HG03066 (cell line): ENCODE measurements at regions not wholly inside any gene's neighbourhood (a gene's known extent, or its start where the extent isn't known, plus 50 kb on each side); places are given as distances from the start of the nearest gene placed in this dataset.

Experiments used
- ATAC-seq: cut with Tn5 transposase; IDR thresholded peaks from one replicate; pipeline ENCODE4 v1.9.1; 2021; ENCODE audit warnings: low read depth; ENCODE audit not compliant: unreplicated experiment

DNA sequence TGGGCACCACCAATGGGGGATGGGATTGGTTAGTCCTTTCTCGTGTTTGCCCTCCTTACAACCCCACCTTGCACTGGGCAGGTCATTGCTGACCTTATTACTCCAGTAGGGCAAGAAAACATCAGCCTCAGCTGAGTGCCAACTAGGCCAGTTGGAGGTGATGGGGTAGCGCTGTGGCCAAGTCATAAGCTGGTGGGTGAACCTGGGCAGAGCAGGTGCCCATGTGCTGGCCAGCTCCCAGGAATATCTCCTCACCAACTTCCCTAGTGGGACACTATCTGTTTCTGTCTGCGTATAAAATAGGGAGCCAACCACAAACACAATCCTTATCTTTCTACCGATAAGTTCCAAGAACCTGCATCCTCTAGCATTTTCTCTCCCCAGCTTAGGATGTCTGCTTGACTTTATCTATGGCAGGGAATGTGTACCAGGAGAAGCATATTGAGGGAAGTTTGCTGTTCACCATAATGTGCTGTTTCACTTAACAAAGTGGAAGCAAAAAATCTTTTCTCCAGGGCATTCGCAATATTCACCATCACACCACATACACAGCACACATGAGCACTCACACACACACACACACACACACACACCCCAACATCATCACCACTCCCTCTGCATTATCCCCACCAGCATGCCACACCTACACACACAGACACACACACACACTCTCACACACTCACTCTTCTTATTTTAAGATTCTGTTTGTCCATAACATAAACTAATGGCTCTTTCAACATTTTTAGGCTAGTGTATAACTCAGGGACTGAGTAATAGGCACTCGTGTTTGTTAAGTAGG, 390.0 kb downstream of the ENC1 start:
- ATAC-seq: no peak

DNA sequence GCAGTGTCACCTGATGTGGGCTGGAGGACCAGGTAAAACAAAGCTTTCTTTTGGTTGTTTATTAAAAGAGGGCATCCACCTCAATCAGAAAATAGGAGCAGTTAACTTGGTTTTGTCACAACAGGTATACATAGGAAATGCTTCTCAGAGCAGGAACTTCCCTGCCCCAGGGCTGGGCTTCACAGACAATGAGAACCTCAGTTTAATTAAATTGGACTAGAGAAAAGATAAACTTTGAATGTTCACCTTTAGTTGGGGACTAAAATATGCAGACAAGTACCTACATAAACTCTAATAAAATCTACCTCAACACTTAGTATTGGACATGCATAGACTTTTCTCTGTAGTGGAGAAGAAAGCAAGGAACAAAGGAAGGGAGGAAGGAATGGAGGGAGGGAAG, 392.0 kb downstream of the ENC1 start:
- no peak for ATAC-seq

DNA sequence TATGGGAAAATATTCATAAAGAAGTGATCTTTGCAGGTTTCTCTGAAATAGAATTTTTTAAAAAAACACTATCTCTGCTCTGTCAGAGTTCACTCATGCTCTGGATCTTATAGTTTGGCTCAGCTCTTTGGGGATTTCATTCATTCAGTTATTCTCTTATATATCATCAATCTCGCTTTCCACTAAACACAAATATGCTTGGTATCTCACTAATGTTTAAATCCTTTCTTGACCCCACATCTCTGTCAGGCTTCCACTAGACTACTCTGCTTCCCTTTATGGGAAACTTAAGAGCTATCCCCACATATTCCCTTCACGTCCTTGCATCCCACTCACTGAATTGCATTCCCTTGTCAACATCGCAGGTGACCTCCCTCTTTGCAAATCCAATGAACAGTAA, 396.1 kb downstream of the ENC1 start:
- no peak for ATAC-seq

DNA sequence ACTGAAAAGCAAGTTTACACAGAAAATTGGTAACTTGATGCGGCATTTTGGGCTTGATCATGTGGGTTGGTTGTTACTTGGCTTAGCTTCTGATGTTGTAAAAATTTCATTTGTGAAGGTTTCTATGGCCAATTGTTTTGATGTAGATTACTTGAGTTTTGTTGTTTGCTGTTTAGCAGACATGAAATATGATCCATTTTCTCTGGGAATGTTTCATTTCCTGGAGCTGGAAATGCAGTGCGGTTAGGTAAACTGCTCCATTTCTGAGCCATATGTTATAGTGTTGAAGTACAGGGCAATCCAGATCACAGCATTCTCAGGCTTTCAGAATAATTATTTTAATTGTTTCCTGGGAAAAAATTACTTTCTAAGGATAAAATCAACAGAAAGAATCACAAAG, 396.9 kb downstream of the ENC1 start:
- ATAC-seq: no peak

DNA sequence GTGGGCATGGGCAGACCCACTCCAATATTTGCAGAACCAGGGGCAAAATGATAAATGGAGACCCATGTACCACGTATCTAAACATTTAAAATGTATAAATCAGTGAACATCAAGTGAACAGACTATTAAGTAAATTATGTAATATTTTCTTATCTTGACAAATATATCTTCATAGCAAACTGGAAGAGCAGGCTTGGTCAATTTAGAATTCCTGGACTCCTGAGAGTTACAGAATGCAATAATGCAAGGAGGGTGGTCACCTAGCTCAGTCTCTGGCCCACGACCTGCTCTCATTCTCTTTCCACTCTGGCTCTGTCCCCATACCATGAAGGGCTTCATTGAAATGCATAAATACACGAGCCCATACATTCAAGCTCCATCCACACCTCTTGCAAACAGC, 398.0 kb downstream of the ENC1 start:
- no peak for ATAC-seq

DNA sequence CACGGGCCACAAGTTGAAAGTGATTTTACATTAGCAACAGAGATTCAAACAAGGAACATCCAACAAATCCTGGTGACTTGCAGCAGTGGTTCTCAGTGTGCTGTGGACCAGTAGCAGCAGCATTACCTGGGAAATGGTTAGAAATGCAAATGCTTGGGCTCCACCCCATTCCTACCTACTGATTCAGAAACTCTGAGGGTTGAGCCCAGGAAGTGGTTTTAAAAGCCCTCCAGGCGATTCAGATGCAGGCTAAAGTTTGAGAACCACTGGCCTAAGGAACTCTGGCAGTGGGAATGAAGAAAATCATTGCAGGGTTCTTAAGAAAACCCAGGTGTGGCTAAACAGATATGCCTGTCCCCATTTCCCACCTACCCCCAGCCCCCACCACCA, 398.8 kb downstream of the ENC1 start:
- ATAC-seq: no peak

DNA sequence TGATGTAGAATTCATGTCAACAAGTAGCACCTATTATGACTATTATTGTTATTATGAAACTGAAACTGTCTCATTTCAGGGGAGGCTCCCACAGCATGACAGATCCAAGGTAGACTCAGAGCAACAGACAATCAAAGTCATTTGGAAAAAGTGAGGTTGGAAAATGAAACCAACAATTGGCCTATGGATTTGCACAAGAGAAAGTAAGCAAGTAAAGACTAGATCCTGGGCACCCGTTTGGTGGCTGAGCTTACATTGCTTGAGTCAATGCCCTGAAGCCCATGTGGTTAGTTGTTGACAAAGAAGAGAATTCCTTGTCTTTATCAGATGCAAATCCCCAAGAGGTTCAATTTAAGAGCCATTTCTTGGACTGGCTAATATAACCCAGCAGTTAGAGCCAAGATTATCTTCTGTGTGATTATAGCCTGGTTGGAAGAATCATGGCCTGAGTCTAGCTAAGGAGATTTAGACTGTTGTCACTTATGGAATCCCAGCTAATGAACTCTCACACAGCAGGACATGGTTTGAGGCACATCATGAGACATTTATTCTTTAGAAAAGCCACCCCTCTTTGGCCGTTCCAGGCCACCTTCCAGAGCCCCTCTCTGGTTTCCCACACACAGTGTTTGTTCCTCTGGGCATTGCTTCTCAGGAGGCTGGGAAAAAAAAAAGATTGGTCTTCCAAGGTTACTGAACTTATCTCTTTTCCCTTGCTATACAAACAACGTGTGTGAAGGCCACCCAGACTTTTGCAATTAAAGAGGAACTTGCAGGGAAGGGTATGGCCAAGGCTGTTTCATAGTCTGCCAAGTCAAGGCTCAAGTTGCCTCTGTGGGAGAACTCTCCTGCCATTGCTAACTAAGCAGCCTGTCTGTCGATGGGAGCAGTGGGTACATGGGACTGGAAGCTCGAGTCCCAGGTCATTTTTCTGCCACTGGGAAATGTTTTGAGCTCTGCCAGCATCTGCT, 399.5 kb downstream of the ENC1 start:
- no peak for ATAC-seq

DNA sequence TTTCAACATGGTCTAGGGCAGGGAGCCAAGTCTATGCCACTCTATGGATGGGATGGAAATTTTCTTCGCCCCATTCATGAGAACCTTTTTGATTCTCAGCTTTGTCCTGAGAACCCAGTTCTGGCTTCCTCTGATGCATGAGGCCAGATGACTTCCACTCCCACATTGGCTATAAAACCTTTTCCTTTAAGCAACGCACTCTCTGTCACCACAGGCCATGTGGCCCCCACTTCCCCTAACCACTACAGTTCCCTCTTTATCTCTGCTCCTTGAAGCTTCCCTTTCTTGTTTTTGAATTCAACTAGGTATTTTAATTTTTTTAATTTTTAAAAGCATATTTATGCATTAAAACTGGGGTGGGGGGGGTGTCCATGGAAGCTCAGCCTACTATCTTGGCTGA, 401.3 kb downstream of the ENC1 start:
- no peak for ATAC-seq

DNA sequence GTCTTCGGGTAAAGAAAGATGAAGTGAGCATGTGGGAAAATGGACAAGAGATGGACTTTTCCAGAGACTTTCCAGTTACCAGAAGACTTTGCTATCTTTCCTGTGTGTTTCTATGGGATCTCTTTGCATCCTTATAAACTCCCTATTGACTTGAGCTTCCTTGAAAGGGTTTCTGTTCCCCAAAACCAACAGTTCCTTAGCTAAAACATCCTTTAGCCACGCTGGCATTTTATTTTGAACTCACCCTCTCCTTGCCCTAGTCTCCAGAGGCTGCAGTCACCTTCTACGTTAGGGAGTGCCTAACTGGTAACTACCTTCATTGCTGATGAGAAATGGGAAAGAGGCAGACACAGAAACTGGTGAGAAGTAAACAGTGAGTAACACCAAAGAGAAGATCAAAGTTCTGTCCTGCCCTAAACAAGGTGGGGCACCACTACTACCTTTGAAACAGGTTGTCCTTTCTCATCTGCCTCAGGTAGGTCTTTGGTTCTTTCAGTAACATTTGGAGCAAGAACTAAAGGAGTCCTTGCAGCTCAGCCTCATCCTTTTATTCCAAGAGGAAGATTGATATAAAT, 402.9 kb downstream of the ENC1 start:
- ATAC-seq: no peak

DNA sequence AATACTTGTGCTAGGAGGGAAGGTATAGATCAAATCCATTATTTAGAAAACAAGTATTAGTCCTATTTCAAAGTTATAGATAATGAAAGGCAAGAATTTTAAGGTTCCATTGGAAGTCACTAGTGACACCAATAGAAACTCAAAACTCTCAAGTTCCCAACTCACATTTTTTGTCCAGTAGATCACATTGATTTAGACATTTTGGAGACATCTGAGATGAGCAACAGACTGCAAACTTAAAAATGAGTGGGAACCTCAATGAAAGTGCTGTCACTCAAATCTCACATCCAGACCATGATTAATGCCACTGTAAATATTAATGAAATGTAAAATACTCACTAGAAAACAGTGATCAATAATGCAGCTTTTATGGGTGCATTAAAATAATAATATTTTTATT, 405.0 kb downstream of the ENC1 start:
- no peak for ATAC-seq

DNA sequence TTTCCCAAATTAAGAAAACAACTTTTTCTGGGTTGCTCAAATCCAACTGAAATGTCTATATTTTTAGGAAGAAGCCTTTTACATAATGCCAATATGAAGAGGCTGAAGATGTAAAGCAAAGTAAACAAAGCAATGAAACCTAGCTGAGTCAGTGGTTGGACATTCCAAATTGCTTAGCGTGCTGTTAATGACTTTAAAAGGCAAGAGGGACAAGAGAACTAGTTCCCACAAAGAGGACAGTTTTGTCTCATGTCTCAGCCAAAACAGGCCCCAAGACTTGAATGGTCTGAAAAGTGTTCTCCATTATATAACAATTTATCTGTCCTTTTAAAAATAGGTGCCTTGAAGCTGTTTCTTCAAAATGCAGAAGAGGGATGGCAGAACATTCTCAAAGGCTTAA, 407.0 kb downstream of the ENC1 start:
- no peak for ATAC-seq

DNA sequence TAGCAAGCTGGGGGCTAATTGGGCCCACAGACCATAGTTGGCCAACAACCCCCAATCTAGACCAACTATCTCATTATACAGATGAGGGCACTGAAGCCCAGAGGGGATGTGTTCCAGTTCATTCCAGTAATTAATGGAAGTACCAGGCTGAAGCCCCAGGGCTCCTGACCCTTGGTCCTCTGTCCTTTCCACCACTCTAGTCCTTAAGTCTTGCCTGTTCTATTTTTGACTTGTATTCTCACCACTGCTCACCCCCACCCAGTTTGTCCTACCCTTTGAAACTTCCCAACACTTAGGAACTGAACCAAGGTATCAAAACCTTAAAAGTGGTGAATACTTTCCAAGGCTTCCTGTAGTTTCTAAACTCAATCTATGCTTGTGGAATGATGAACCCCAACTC, 407.4 kb downstream of the ENC1 start:
- ATAC-seq: no peak

DNA sequence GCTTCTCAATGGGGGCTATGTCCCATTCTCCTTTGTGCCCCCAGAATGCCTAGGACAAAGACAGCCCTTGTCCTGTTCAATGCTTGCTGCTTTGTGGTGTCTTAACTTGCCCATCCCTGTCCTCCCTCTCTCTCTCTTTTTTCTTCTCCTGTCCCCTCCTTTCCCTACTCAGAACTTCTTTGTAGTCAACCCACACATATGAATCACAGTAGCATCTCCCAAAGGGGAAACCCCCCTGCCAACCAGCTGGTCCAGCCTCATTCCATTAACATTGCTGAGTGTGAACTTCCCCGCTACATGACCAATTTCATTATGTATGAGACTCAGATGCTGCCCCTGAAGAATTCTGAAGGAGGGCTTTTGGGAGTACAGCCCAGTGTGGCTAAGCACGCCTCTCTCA, 408.3 kb downstream of the ENC1 start:
- ATAC-seq: no peak

DNA sequence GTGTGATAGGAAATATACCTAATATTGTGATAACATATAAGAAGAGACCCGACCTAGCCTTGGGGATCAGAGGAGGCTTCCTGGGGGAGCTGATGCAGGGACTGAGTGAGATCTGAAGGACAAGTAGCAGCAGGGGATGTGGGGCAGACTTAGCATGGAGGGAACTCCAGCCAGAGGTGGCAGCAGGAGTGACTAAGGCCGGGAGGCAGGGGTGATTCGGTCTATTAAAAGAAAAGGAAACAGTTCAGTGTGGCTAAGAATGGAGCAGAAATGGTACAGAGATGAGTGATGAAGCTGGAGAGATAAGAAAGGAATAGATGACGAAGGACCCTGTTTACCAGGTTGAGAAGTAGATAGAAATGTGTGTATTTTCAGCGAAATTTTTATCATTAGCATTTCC, 408.8 kb downstream of the ENC1 start:
- no peak for ATAC-seq

DNA sequence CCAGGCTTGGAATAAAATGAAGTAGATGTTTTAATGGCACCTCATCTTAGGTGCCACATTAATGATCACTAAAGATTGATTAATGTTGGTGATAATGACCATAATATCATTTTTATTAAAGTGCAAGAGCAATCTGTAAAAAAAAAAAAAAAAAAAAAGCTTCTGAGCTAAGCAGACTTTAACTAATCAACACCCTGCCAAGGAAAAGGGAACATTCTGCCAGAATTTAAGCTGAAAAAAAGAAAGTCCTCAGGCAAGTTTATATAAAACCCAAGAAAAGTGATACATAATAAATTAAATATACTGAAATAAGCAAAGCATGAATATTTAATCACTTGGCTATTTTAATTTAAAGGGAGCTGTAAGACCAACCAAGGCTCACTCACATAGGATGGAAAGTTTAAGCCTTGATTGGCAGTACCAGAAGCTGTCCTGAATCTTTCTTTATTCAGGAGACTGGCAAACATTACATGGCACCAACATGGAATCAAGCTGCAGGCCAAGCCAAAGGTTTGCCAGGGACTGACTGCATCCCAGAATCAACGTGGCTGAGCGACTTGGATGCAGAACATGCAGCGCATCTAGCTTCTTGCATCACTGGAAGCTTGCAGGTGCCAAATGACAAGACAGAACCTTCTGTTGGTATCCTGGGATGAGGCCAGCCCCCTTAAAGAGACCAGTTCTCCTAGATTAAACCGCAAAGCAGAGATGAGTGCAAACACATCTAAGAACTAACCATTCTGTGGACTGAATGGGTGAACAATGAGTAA, 413.6 kb downstream of the ENC1 start:
- no peak for ATAC-seq

DNA sequence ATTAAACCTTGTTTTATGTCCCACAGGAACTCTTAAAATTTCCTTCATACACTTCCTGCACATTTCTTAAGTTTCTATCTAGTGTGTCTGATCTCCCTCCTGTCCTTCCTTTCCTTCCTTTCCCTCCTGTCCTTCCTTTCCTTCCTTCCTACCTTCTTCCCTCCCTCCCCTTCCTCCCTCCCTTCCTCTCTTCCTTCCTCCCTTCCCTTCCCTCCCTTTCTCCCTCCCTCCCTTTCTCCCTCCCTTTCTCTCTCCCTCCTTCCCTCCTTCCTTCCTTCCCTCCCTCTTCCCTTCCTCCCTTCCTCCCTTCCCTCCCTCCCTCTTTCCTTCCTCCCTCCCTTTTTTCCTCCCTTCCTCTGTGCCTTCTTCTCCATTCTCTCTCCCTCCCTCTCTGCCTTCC, 414.9 kb downstream of the ENC1 start:
- no peak for ATAC-seq

DNA sequence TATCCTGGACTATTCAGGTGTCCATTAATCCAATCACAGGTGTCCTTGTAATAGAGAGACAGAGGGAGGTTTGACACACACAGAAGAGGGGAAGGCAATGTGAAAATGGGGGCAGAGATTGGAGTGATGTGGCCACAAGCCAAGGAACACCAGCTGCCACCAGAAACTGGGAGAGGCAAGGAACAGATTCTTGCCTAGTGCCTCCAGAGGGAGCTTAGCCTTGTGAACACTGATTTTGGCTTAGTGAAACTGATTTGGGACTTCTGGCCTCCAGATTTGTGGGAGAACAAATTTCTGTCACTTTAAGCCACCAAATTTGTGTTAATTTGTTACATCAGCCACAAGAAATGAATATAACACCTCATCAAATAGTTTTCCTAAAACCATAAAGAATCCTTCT, 416.2 kb downstream of the ENC1 start:
- ATAC-seq: no peak

DNA sequence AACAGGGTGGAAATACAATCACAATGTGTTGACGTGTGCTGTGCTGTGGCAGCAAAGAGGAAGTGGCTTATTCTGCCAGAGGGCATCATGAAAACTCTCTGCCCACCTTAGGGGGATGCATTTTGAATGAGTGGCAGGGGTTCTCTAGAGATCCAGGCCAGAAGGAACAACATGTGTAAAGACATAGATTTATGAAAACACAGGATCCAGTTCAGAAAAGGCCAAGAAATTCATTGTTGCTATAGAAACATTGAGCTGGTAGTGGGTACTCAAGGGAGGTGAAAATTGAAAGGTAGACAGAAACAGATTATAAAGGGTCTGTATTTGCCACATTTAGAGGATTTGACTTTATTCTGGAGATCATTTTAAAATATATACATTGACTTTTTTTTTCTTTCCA, 417.7 kb downstream of the ENC1 start:
- ATAC-seq: no peak

DNA sequence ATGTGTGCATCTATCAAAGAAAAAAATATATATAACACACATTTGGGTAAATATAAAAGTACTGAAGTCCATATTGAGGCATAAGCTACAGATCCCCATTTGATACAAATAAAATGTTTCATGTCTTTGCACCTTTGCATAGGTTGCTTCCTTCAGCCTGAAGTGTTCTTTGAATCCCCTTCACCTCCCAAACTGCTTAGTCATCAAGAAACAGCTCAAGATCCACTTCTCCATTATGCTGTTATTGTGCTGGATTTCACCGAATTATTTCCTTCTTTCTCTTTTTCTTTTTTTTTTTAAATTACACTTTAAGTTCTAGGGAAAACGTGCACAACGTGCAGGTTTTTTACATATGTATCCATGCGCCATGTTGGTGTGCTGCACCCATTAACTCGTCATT, 419.1 kb downstream of the ENC1 start:
- ATAC-seq: no peak

DNA sequence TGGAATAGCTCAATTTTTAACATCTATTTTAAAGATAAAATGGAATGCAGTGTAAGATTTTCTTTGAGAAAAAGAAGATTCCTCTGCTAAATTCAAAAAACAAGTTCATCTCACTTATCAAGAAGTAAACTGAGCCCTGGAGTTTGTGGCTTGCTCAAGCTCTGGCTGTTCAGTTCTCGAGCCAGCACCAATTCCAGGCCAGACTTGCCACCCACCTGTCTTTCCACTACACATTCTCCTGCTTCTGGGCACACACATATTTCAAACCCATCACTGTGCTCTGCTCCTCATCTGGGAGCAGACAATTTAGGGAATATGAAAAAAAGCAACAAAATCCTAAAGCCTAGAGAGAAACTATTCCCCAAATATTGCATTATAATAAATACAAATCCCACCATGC, 424.5 kb downstream of the ENC1 start:
- no peak for ATAC-seq

DNA sequence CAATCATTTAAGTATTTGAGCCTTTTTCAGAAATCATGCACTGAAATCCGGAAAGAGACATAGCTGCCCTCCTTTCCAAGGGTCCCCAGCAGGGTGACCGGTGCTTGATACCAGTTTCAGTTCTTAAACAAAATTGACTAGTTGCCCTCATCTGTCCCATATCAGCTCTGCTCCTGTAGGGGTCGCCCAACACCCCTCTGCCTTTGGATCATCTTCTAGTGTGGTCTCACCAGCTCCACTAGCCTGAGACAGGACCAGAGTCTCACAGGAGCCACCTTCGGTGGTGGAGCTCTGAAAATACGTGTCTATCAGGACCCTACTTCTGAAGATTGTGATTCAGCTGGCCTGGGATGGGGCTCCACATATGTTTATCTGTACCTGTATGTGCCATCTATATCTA, 428.2 kb downstream of the ENC1 start:
- ATAC-seq: no peak
